NCI-H748 (cell line): ENCODE measurements at regions not wholly inside any gene's neighbourhood (a gene's known extent, or its start where the extent isn't known, plus 50 kb on each side); places are given as distances from the start of the nearest gene placed in this dataset.
A peak's percentile ranks its signal among the peaks of the same experiment; 100 is the strongest.
"Not testable (repeated sequence)": the region's sequence is repeated elsewhere in the genome, so short reads cannot be mapped to it uniquely, and the experiment has no call there.

Experiments used
- DNase-seq: peaks from one replicate; lab custom pipeline; 2025; ENCODE audit not compliant: unreplicated experiment; lab: John Stamatoyannopoulos, UW

GRCh38 chr21:20292280-20292679, 705.9 kb upstream of the NCAM2 start:
- DNase-seq = no peak

GRCh38 chr21:20292854-20293253, 705.4 kb upstream of the NCAM2 start:
- not testable (repeated sequence) for DNase-seq

GRCh38 chr21:20301395-20301794, 696.8 kb upstream of the NCAM2 start:
- no peak for DNase-seq

DNA sequence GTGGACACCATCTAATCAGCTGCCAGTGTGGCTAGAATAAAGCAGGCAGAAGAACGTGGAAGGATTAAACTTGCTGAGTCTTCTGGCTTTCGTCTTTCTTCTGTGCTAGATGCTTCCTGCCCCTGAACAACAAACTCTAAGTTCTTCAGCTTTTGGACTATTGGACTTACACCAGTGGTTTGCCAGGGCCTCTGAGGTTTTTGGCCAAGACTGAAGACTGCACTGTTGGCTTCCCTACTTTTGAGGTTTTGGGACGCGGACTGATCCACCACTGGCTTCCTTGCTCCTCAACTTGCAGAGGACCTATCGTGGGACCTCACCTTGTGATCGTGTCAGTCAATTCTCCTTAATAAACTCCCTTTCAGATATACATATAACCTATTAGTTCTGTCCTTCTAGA, 696.1 kb upstream of the NCAM2 start:
- no peak for DNase-seq

DNA sequence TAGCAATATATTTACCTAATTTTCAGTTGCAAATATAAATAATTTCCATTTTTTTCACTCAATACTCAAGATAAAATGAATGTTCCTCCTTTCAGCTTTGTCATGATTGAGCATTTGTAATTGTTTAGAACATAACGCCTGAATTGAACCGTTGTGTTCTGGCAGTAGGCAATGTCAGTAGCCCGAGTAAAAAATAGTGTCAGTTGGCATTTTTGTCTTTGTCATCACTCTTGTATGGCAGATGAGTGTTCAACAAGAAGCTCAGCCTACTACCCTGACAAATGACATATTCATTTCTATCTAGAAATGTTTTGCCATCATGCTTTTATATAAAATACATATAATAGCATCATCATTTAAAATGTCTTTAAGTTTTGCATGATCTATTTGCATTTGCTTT, 691.4 kb upstream of the NCAM2 start:
- DNase-seq = no peak

DNA sequence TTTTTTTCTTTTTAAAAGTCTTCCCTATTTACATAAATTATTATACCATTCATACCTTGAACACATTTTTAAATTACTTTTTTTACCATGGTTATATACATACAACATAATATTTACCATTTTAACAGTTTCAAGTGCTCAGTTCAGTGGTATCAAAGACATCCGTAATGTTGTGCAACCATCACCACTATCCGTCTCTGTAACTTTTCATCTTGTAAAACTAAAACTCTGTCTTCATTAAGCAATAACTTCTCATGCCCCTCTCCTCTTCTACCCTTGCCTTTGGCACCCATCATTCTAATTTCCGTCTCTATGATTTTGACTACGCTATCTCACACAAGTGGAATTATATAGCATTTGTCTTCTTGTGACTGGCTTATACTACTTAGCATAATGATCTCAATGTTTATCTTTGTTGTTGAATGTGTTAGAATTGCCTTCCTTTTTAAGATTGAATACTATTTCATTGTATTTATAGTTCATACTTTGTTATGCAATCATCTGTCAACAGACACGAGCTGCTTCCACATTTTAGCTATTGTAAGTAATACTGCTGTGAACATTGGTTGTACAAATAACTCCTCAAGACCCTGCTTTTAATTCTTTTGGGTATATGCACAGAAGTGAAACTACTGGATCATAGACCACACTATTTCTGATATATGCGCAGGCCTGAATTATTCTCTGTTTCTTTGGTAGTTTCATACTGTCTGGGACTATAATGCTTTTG, 689.5 kb upstream of the NCAM2 start:
- no peak for DNase-seq

- DNase-seq = peak; percentile 2
Measured at GRCh38 chr21:20311234-20311787, 686.9 kb upstream of the NCAM2 start.

DNA sequence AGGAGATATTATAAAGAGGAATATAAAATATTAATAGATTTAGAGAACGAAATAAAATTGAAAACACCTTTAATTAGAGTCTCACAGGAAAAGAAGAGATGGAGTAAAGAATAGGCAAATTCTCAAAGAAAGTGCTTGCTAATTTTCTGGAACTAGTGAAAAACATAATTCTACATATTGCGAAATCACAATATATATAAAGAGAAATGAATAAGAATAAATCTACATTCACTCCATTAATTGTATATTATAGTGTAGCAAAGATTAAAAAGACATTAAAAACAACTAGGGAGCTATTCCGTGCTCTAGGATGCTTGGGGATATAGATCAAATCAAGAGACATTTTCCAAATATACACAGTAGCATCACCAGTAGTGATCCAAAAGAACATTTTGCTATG, 685.2 kb upstream of the NCAM2 start:
- no peak for DNase-seq

- DNase-seq = no peak
Measured at GRCh38 chr21:20315042-20315441, 683.2 kb upstream of the NCAM2 start.

GRCh38 chr21:20329636-20330035, 668.6 kb upstream of the NCAM2 start:
- DNase-seq = no peak

DNA sequence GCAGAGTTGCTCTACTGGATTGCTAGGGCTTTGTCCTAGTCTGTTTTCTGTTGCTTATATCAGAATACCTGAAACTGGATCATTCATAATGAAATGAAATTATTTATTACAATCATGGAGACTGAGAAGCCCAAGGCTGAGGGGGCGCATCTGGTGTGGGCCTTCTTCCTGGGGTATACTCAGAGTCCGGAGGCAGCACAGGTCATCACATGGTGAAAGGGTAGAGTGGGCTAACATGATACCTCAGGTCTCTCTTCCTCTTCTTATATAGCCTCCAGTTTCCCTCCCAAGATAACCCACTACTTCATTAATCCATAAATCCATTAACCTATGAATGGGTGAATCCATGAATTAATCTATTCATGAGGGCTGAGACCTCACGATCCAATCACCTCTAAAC, 667.6 kb upstream of the NCAM2 start:
- no peak for DNase-seq

- DNase-seq = no peak
Measured at GRCh38 chr21:20334585-20334984, 663.6 kb upstream of the NCAM2 start.

GRCh38 chr21:20341431-20341830, 656.8 kb upstream of the NCAM2 start:
- DNase-seq = no peak

GRCh38 chr21:20343186-20343585, 655.0 kb upstream of the NCAM2 start:
- no peak for DNase-seq

DNA sequence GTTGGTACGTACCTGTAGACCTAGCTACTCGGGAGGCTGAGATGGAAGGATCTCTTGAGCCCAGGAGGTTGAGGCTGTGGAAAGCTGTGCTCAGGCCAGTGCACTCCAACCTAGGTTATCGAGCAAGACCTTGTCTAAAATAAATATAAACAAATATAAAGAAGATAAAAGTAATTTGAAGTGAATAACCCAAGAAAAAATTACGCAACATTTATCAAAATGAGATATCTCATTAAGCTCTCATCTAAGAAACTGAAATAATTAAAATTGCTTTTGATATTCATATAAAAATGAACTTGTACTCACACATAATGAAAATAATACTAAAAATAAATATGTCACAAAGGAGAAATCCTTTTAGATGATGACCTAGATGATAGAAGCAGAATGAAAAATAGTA, 647.1 kb upstream of the NCAM2 start:
- no peak for DNase-seq

GRCh38 chr21:20353351-20353750, 644.9 kb upstream of the NCAM2 start:
- DNase-seq = no peak

DNA sequence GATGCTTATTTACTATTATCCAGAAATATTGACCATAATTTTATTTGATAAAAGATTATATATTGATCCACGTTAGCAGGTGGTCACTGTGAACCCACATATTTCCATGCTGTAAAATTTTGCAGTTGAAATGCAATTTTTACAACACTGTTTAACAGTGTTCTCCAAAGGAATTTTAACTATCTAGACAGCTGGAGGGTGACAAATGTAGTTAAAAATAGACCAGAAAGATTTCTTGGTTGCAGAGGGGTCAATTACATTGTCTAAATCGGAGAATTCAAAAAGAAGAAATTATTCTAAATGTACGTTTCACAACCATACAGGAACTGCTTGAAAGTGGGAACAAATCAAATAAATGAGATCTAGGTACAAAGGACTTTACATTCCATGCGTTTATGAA, 625.2 kb upstream of the NCAM2 start:
- no peak for DNase-seq

GRCh38 chr21:20377250-20377649, 621.0 kb upstream of the NCAM2 start:
- DNase-seq = no peak

- DNase-seq = no peak
Measured at GRCh38 chr21:20388400-20388799, 609.8 kb upstream of the NCAM2 start.

GRCh38 chr21:20396798-20397197, 601.4 kb upstream of the NCAM2 start:
- no peak for DNase-seq

GRCh38 chr21:20404915-20405314, 593.3 kb upstream of the NCAM2 start:
- DNase-seq = no peak

DNA sequence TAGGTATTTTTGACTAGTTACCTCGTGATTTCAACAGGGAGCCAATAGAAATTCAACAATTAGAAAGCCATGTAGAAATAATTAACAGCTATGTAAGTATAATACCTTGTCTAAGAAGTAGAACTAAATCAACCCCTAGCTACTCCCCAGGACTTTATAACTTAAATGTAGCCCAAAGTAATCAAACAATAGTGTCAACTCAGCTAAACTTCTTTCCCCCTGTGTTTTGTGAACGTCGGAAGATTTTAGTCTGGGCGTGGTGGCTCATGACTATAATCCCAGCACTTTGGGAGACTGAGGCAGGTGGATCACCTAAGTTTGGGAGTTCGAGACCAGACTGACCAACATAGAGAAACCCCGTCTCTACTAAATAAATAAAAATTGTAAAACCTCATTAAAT, 579.9 kb upstream of the NCAM2 start:
- DNase-seq = no peak

- DNase-seq = no peak
Measured at GRCh38 chr21:20419772-20420171, 578.4 kb upstream of the NCAM2 start.
